Right lobe of liver (tissue), 4 donors: ENCODE measurements at regions not wholly inside any gene's neighbourhood (a gene's known extent, or its start where the extent isn't known, plus 50 kb on each side); places are given as distances from the start of the nearest gene placed in this dataset.

Experiments
- CTCF ChIP-seq, 4 donors: fragments of 200-600 bp in 3 of 4; fragments of 450-650 bp in 1 of 4; IDR thresholded peaks; one replicate each; pipeline versions ENCODE4 v1.5.1 to v1.8.0; 2016 to 2022; ENCODE audit warnings: antibody characterized with exemption in 4 of 4, mild to moderate bottlenecking in 2 of 4
- POLR2A ChIP-seq: fragments of 450-650 bp; IDR thresholded peaks from one replicate; pipeline ENCODE4 v1.6.1; 2017; ENCODE audit warnings: antibody characterized with exemption, mild to moderate bottlenecking
- donor health status: DM: no; HTN: no; CAD: no.
- donor health status: DM: no; HTN: no; CAD: no.
- donor health status: DM: no; HTN: yes; CAD: no.

GRCh38 chr6:106767271-106767670 lies 137.9 kb downstream of the QRSL1 start:
- TF ChIP-seq POLR2A (no peak), CTCF (IDR thresholded peaks at IDR 0.05) (no peak)
